GM18870 (cell line): ENCODE measurements at regions not wholly inside any gene's neighbourhood (a gene's known extent, or its start where the extent isn't known, plus 50 kb on each side); places are given as distances from the start of the nearest gene placed in this dataset.

Experiments used
- ATAC-seq: cut with Tn5 transposase; IDR thresholded peaks from one replicate; pipeline ENCODE4 v1.9.1; 2021; ENCODE audit warnings: moderate library complexity; ENCODE audit not compliant: unreplicated experiment

GRCh38 chr17:52759864-52760263, 601.4 kb upstream of the CA10 start:
- no peak for ATAC-seq

GRCh38 chr17:52758481-52758880, 600.0 kb upstream of the CA10 start:
- ATAC-seq, result no peak

GRCh38 chr17:52756746-52757145, 598.2 kb upstream of the CA10 start:
- no peak for ATAC-seq

- no peak for ATAC-seq
Measured at GRCh38 chr17:52754838-52755237, 596.3 kb upstream of the CA10 start.

GRCh38 chr17:52751051-52751450, 592.5 kb upstream of the CA10 start:
- ATAC-seq, result no peak

- ATAC-seq, result no peak
Measured at GRCh38 chr17:52744179-52744578, 585.7 kb upstream of the CA10 start.

- ATAC-seq, result no peak
Measured at GRCh38 chr17:52740006-52740405, 581.5 kb upstream of the CA10 start.

GRCh38 chr17:52738791-52739190, 580.3 kb upstream of the CA10 start:
- ATAC-seq, result no peak

- no peak for ATAC-seq
Measured at GRCh38 chr17:52737071-52737470, 578.6 kb upstream of the CA10 start.

- no peak for ATAC-seq
Measured at GRCh38 chr17:52732841-52733240, 574.3 kb upstream of the CA10 start.

GRCh38 chr17:52724578-52724977, 566.1 kb upstream of the CA10 start:
- ATAC-seq, result no peak

- no peak for ATAC-seq
Measured at GRCh38 chr17:52721910-52722309, 563.4 kb upstream of the CA10 start.

GRCh38 chr17:52710363-52710901, 551.9 kb upstream of the CA10 start:
- ATAC-seq, result no peak

- ATAC-seq, result no peak
Measured at GRCh38 chr17:52709724-52710123, 551.2 kb upstream of the CA10 start.

- no peak for ATAC-seq
Measured at GRCh38 chr17:52696362-52696761, 537.8 kb upstream of the CA10 start.

- no peak for ATAC-seq
Measured at GRCh38 chr17:52686140-52686539, 527.6 kb upstream of the CA10 start.

GRCh38 chr17:52681480-52681879, 523.0 kb upstream of the CA10 start:
- ATAC-seq, result no peak

GRCh38 chr17:52678211-52678610, 519.7 kb upstream of the CA10 start:
- no peak for ATAC-seq

GRCh38 chr17:52674686-52675085, 516.2 kb upstream of the CA10 start:
- ATAC-seq, result no peak

- ATAC-seq, result no peak
Measured at GRCh38 chr17:52673791-52674190, 515.3 kb upstream of the CA10 start.

- no peak for ATAC-seq
Measured at GRCh38 chr17:52666264-52666663, 507.8 kb upstream of the CA10 start.

- no peak for ATAC-seq
Measured at GRCh38 chr17:52660692-52661091, 502.2 kb upstream of the CA10 start.

GRCh38 chr17:52653014-52653413, 494.5 kb upstream of the CA10 start:
- no peak for ATAC-seq

- ATAC-seq, result no peak
Measured at GRCh38 chr17:52648995-52649394, 490.5 kb upstream of the CA10 start.
